SK-N-SH (cell line): ENCODE measurements at regions not wholly inside any gene's neighbourhood (a gene's known extent, or its start where the extent isn't known, plus 50 kb on each side); places are given as distances from the start of the nearest gene placed in this dataset.

Experiments used
- CTCF ChIA-PET: fragments of 300-600, 350-600 bp; formaldehyde crosslinking; extraction: SDS; loops from one replicate; lab custom pipeline; 2021; lab: Yijun Ruan, JAX
- POLR2A ChIA-PET: fragments of 350-600 bp; sonication (Branson Sonifier 250); formaldehyde crosslinking; extraction: SDS; loops from one replicate; lab custom pipeline; 2020; ENCODE audit warnings: antibody characterized with exemption, inconsistent platforms; lab: Yijun Ruan, JAX
- DNase-seq: peaks from one replicate; pipeline ENCODE4 v3.0.0; 2012
- H2AFZ ChIP-seq: fragments of 200-600 bp; sonication (generic); 2 replicates; pipeline ENCODE4 v1.8.1; 2016; ENCODE audit warnings: antibody characterized with exemption, mild to moderate bottlenecking, low read depth
- H3F3A ChIP-seq: fragments of 200-600 bp; sonication (generic); replicated peaks from 2 replicates; pipeline ENCODE3; 2016; ENCODE audit warnings: antibody characterized with exemption, mild to moderate bottlenecking; ENCODE audit not compliant: insufficient read depth
- H3K27ac ChIP-seq, 2 experiments: fragments of 200-500 bp in 1 of 2; fragments of 200-600 bp in 1 of 2; sonication (Bioruptor generic) in 1 of 2; sonication (generic), shearing (Covaris generic) in 1 of 2; 2 replicates each; pipeline versions ENCODE4 v1.5.1 to v1.6.1; 2014 to 2016; ENCODE audit warnings: low read depth in 2 of 2, inconsistent platforms in 1 of 2, low read length in 1 of 2, mild to moderate bottlenecking in 1 of 2, mixed read lengths in 1 of 2
- H3K27me3 ChIP-seq: fragments of 200-600 bp; sonication (generic), shearing (Covaris generic); 2 replicates; pipeline ENCODE4 v1.6.1; 2016; ENCODE audit warnings: mixed run types; ENCODE audit not compliant: insufficient read depth
- H3K36me3 ChIP-seq, 2 experiments: fragments of 200-500 bp in 1 of 2; fragments of 200-600 bp in 1 of 2; sonication (Bioruptor generic) in 1 of 2; sonication (generic) in 1 of 2; replicated peaks in 1 of 2; 2 replicates each; pipeline versions ENCODE3 to v1.5.1; 2014 to 2016; ENCODE audit warnings: low read length in 1 of 2, mild to moderate bottlenecking in 1 of 2; ENCODE audit not compliant: insufficient read depth in 2 of 2, control insufficient read depth in 1 of 2
- H3K4me1 ChIP-seq, 2 experiments: fragments of 200-500 bp in 1 of 2; fragments of 200-600 bp in 1 of 2; sonication (Bioruptor generic) in 1 of 2; sonication (generic), shearing (Covaris generic) in 1 of 2; 2 replicates each; pipeline versions ENCODE4 v1.5.1 to v1.6.1; 2014 to 2016; ENCODE audit warnings: low read depth in 1 of 2, low read length in 1 of 2, mixed run types in 1 of 2; ENCODE audit not compliant: insufficient read depth in 2 of 2, control insufficient read depth in 1 of 2
- H3K4me2 ChIP-seq: fragments of 200-600 bp; sonication (generic), shearing (Covaris generic); 2 replicates; pipeline ENCODE4 v1.6.1; 2017; ENCODE audit warnings: mixed run types
- H3K4me3 ChIP-seq, 2 experiments: fragments of 200-500 bp in 1 of 2; fragments of 200-600 bp in 1 of 2; sonication (Bioruptor generic) in 1 of 2; sonication (generic), shearing (Covaris generic) in 1 of 2; 2 replicates each; pipeline versions ENCODE4 v1.5.1 to v1.8.1; 2014 to 2016; ENCODE audit warnings: low read depth in 2 of 2, inconsistent platforms in 1 of 2, low read length in 1 of 2, mild to moderate bottlenecking in 1 of 2, mixed read lengths in 1 of 2, moderate library complexity in 1 of 2
- H3K79me2 ChIP-seq: fragments of 200-600 bp; sonication (generic); 2 replicates; pipeline ENCODE4 v1.8.1; 2017; ENCODE audit warnings: mild to moderate bottlenecking; ENCODE audit not compliant: insufficient read depth
- H3K9ac ChIP-seq: fragments of 200-600 bp; sonication (generic); 2 replicates; pipeline ENCODE4 v1.6.1; 2017; ENCODE audit warnings: mixed run types
- H3K9me2 ChIP-seq: fragments of 200-600 bp; sonication (generic); 2 replicates; pipeline ENCODE4 v1.6.1; 2017; ENCODE audit warnings: mixed run types
- H3K9me3 ChIP-seq: fragments of 200-600 bp; sonication (generic); 2 replicates; pipeline ENCODE4 v1.6.1; 2017; ENCODE audit warnings: mixed run types, mild to moderate bottlenecking, moderate library complexity
- H4K20me1 ChIP-seq: fragments of 200-600 bp; sonication (generic); 2 replicates; pipeline ENCODE4 v1.6.1; 2017; ENCODE audit warnings: mild to moderate bottlenecking, mixed run types; ENCODE audit not compliant: insufficient read depth
- EP300 ChIP-seq, 2 experiments: IDR thresholded peaks; 2 replicates each; pipeline versions ENCODE4 v1.4.0 to v1.6.1; 2012; ENCODE audit warnings: borderline replicate concordance in 1 of 2, low read depth in 1 of 2, low read length in 1 of 2
- FOSL2 ChIP-seq: IDR thresholded peaks from 2 replicates; pipeline ENCODE4 v1.4.0; 2012; ENCODE audit warnings: low read depth, mild to moderate bottlenecking, moderate library complexity, borderline replicate concordance
- FOXM1 ChIP-seq: IDR thresholded peaks from 2 replicates; pipeline ENCODE4 v1.4.0; 2012; ENCODE audit warnings: low read depth, mild to moderate bottlenecking
- JUND ChIP-seq: IDR thresholded peaks from 2 replicates; pipeline ENCODE4 v1.4.0; 2012
- MEF2A ChIP-seq: IDR thresholded peaks from 2 replicates; pipeline ENCODE4 v1.4.0; 2012; ENCODE audit warnings: low read depth, borderline replicate concordance
- NFIC ChIP-seq: IDR thresholded peaks from 2 replicates; pipeline ENCODE4 v1.4.0; 2012; ENCODE audit warnings: borderline replicate concordance
- POLR2AphosphoS5 ChIP-seq: IDR thresholded peaks from 2 replicates; pipeline ENCODE4 v1.6.1; 2012; ENCODE audit warnings: low read depth, low read length
- RFX5 ChIP-seq: IDR thresholded peaks from 2 replicates; pipeline ENCODE4 v1.6.1; 2012; ENCODE audit warnings: mild to moderate bottlenecking, improper control_type of control experiment, low read length
- RXRA ChIP-seq: IDR thresholded peaks from 2 replicates; pipeline ENCODE4 v1.4.0; 2012; ENCODE audit warnings: low read depth, mild to moderate bottlenecking, borderline replicate concordance
- SMC3 ChIP-seq: IDR thresholded peaks from 2 replicates; pipeline ENCODE4 v1.6.1; 2012; ENCODE audit warnings: low read depth, low read length, improper control_type of control experiment
- TCF12 ChIP-seq: IDR thresholded peaks from 2 replicates; pipeline ENCODE4 v1.4.0; 2012
- TEAD4 ChIP-seq: IDR thresholded peaks from 2 replicates; pipeline ENCODE4 v1.4.0; 2012; ENCODE audit warnings: mild to moderate bottlenecking, borderline replicate concordance; ENCODE audit not compliant: insufficient read depth
- ZBTB33 ChIP-seq: IDR thresholded peaks from 2 replicates; pipeline ENCODE4 v1.4.0; 2012; ENCODE audit warnings: low read depth, borderline replicate concordance
- WGBS: methylation state at CpG from one replicate; pipeline ENCODE4 v1.1.6; 2017; ENCODE audit warnings: low lambda C conversion rate; 5-methylcytosine and 5-hydroxymethylcytosine counted together
- TF ChIP-seq, protein P1 (sequence below): IDR thresholded peaks from 2 replicates; pipeline ENCODE4 v1.4.0; 2012; ENCODE audit warnings: low read depth
- TF ChIP-seq, protein P2 (sequence below): IDR thresholded peaks from 2 replicates; pipeline ENCODE4; 2012

- Histone ChIP-seq H3K27ac (peak overlapping the region in 1 of 2 experiments; percentile 71; a peak in 2 of 4 replicates), H3K4me2 (no peak overlapping the region)
- DNase-seq, result no peak
These were observed 311.6 kb downstream of the AASDHPPT start for GRCh38 chr11:106389101-106389500.

GRCh38 chr11:106390078-106390477 is 312.6 kb downstream of the AASDHPPT start:
- Histone ChIP-seq H3K4me1 (peaks cover 0 to 36% of the 10 kb centered on the region in 2 experiments; a peak in 2 of 4 replicates), H3K9ac (no peak overlapping the region), H3K4me2 (peak overlapping the region; percentile 13; the same call in 1 of the 2 replicates), H3K9me3 (no peaks in the 10 kb centered on the region), H3K27me3 (no peaks in the 10 kb centered on the region), H3K27ac (peak overlapping the region in 1 of 2 experiments; percentile 71; a peak in 2 of 4 replicates), H3K4me3 (no peak overlapping the region)
- POLR2A ChIA-PET, result no interaction called here
- no peak for TF ChIP-seq FOSL2
- TF ChIP-seq, all 33 proteins: peak for 0
- peaks cover 25% of the 10 kb centered on the region for H3F3A ChIP-seq
- no peaks in the 10 kb centered on the region for H3K9me2 ChIP-seq
- no peak overlapping the region for H2AFZ ChIP-seq
- CTCF ChIA-PET, result no interaction called here
- H3K79me2 ChIP-seq, result no peaks in the 10 kb centered on the region
- 41% methylated on average over 3 of the region's 3 CpGs for WGBS
- no peaks in the 10 kb centered on the region for H4K20me1 ChIP-seq
- H3K36me3 ChIP-seq, result no peaks in the 10 kb centered on the region
- DNase-seq, result no peak

More at GRCh38 chr11:106389101-106389500, 311.6 kb downstream of the AASDHPPT start:
- Histone ChIP-seq H4K20me1 (no peaks in the 10 kb centered on the region), H2AFZ (peak overlapping the region; percentile 12; the same call in 1 of the 2 replicates), H3K9me2 (no peaks in the 10 kb centered on the region), H3K4me3 (no peak overlapping the region), H3K9ac (no peak overlapping the region), H3K36me3 (no peaks in the 10 kb centered on the region), H3K27me3 (no peaks in the 10 kb centered on the region), H3K79me2 (no peaks in the 10 kb centered on the region), H3K9me3 (no peaks in the 10 kb centered on the region)
- POLR2A ChIA-PET, result no interaction called here
- TF ChIP-seq FOXM1 (peak; percentile 73; the same call in 1 of the 2 replicates), FOSL2 (peak; percentile 87), TEAD4 (peak; percentile 72; the same call in 1 of the 2 replicates), SMC3 (no peak), ZBTB33 (peak; percentile 64; the same call in 1 of the 2 replicates), RXRA (peak; percentile 82), NFIC (peak; percentile 66), JUND (peak; percentile 82), POLR2AphosphoS5 (no peak), MEF2A (0 out of 2 replicates have a peak, but pooled peaks have one; percentile 9), TCF12 (peak; percentile 94), RFX5 (no peak), EP300 (IDR thresholded peaks at IDR 0.05; ENCODE audit: borderline replicate concordance in 1 of 2, low read depth in 1 of 2, low read length in 1 of 2) (peak in 1 of 2 experiments; percentile 87; a peak in 2 of 4 replicates)
- TF ChIP-seq, protein P1, sequence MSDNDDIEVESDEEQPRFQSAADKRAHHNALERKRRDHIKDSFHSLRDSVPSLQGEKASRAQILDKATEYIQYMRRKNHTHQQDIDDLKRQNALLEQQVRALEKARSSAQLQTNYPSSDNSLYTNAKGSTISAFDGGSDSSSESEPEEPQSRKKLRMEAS, result no peak
- TF ChIP-seq, protein P2, sequence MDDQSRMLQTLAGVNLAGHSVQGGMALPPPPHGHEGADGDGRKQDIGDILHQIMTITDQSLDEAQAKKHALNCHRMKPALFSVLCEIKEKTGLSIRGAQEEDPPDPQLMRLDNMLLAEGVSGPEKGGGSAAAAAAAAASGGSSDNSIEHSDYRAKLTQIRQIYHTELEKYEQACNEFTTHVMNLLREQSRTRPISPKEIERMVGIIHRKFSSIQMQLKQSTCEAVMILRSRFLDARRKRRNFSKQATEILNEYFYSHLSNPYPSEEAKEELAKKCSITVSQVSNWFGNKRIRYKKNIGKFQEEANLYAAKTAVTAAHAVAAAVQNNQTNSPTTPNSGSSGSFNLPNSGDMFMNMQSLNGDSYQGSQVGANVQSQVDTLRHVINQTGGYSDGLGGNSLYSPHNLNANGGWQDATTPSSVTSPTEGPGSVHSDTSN, result peak; percentile 85
- TF ChIP-seq, all 33 proteins: peak for 11
- CTCF ChIA-PET, result no interaction called here
- H3K4me1 ChIP-seq, result peaks cover 0 to 36% of the 10 kb centered on the region in 2 experiments; a peak in 2 of 4 replicates
- peaks cover 25% of the 10 kb centered on the region for H3F3A ChIP-seq
